Epithelial cell of prostate (primary cell): ENCODE measurements at regions not wholly inside any gene's neighbourhood (a gene's known extent, or its start where the extent isn't known, plus 50 kb on each side); places are given as distances from the start of the nearest gene placed in this dataset.
"Not testable (repeated sequence)": the region's sequence is repeated elsewhere in the genome, so short reads cannot be mapped to it uniquely, and the experiment has no call there.

Experiments
- DNase-seq: peaks from one replicate; pipeline ENCODE4 v3.0.0-alpha.2; 2011; ENCODE audit warnings: low read depth, low spot score
- H3K27ac ChIP-seq: fragments of 450-650 bp; 2 replicates; pipeline ENCODE4 v1.5.1; 2017; ENCODE audit warnings: mild to moderate bottlenecking

DNA sequence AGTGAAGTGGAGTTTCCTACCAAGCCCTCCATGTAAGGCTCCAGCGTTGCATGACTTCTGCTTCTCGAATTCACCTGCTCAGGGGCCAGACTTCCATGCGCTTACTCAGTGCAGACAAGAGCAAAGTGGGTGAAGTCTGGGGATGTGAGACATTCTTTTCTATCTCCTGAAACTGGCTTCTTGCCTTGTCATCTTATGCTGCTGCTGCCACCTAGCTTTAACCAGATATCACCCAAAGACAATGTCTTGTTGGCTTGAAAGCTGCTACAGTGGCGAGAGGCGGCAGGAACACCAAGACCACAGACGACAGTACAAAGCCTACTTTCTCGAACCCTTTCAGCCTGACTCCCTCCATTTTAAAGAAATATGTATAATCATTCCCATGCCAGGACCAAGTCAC lies 103.6 kb upstream of the ADGRG2 start:
- no peak for DNase-seq

GRCh38 chrX:19229896-19230295 lies 107.6 kb upstream of the ADGRG2 start:
- not testable (repeated sequence) for H3K27ac ChIP-seq, DNase-seq

More for the DNA sequence above, 103.6 kb upstream of the ADGRG2 start:
- no peak overlapping the region for H3K27ac ChIP-seq

DNA sequence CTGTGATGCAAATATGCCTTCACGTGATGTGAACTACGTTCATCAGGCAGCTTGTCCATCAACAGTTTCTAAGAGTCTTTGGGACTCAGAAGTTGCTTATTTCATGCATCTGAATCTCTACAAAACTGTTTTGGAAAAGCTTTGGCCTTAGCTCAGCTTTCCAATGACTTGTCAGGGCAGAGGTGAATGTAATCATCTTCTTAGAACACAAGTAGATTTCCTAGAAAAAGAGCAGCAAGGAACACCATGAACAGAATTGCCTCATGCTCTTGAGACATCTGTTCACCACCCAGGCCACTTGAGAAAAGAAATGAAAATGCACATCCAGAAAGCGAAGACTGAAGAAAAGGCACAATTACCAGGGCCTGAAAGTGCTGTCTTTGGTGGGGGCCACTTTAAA lies 105.8 kb upstream of the PDHA1 start:
- no peak for DNase-seq
- no peak overlapping the region for H3K27ac ChIP-seq

GRCh38 chrX:19243431-19243830 lies 100.3 kb upstream of the PDHA1 start:
- DNase-seq = no peak
- H3K27ac ChIP-seq = no peak overlapping the region

- not testable (repeated sequence) for H3K27ac ChIP-seq, DNase-seq
Observed at GRCh38 chrX:19244921-19245320, 98.8 kb upstream of the PDHA1 start.

- DNase-seq = no peak
- no peak overlapping the region for H3K27ac ChIP-seq
Observed at GRCh38 chrX:19245711-19246269, 97.9 kb upstream of the PDHA1 start.

GRCh38 chrX:19256986-19257385 lies 86.7 kb upstream of the PDHA1 start:
- no peak overlapping the region for H3K27ac ChIP-seq
- no peak for DNase-seq

DNA sequence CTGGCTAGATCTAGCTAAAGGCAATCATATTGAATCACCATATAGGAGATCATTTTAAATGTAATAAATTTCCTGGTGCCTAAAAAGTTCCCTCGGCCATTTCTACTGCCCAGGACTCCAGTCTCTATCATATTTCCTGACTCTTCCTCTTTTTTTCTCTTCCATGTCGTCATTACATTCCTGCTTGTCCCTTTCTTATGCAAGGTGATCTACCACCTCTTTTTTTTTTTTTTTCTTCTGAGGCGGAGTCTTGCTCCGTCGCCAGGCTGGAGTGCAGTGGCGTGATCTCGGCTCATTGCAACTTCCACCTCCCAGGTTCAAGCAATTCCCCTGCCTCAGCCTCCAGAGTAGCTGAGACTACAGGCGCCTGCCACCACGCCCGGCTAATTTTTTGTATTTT lies 82.7 kb upstream of the PDHA1 start:
- not testable (repeated sequence) for H3K27ac ChIP-seq, DNase-seq

DNA sequence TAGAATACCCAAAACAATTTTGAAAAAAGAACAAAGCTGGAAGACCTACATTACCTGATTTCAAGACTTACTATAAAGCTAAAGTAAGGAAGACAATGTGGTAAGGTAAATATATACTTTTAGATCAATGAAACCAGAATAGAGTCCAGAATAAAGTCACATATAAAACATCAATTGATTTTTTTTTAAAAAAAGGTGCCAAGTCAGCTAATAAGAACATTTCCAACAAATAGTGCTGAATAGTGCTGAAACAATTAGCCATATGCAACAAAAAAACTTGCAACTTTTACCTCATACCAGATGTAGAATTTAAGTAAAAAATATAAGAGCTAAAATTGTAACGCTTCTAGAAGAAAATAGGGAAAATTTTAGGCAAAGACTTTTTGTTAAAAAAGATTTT lies 73.0 kb upstream of the PDHA1 start:
- DNase-seq = no peak
- no peak overlapping the region for H3K27ac ChIP-seq

DNA sequence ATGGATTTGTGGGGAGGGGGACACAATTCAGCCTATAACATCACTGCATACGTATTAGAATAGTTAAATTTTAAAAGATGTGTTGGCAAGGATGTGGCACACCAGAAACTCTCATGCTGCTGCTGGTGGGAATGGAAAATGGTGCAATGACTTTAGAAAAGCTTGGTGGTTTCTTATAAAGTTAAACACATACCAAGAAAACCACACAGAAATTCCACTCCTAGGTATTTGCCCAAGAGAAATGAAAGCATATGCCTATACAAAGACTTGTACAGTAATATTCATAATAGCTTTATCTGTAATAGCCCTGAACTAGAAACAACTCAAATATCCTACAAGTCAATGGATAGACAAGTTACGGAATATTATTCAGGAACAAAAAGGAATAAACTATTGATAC lies 71.3 kb upstream of the PDHA1 start:
- H3K27ac ChIP-seq = no peak overlapping the region
- DNase-seq = no peak

DNA sequence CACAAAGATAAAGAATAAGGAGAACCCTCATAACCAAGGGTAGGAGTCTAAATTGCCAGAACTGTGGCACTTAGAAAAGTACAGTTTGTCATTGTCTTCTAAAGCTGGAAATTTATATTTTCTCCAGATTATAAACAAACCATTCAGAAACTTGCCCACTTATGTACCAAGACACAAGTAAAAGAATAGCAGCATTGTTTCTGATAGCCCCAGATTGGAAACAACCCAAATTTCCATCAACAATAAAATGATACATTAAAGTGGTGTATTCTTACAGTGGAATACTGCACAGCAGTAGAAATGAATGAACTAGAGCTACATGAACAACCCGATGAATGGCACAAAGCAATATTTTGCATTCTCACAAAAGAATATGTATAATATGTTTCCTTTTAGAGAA lies 63.1 kb upstream of the PDHA1 start:
- H3K27ac ChIP-seq = no peak overlapping the region

DNA sequence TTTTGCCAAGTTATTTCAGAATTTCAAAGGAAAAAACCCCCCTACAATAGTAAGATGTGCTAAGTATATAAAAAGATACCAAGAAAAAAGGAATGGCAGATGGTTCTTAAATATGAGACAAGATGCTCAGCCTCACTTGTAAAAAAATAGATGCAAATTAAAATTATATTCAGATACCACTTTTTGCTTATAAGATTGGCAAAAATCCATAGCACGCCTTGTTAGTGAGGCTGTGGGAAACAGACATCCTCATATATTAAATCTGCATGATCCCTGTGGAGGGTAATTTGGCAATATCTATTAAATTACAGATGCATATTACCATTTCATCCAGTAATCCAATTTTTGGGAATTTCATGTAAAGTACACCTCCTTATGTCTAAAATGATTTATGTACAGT lies 62.5 kb upstream of the PDHA1 start:
- H3K27ac ChIP-seq = no peak overlapping the region
- DNase-seq = no peak

More for the DNA sequence above, 63.1 kb upstream of the PDHA1 start:
- DNase-seq = no peak

GRCh38 chrX:19283597-19284339 lies 60.0 kb upstream of the PDHA1 start:
- DNase-seq = no peak
- no peak overlapping the region for H3K27ac ChIP-seq

- H3K27ac ChIP-seq = no peak overlapping the region
- DNase-seq = no peak
Observed at GRCh38 chrX:19285857-19286256, 57.9 kb upstream of the PDHA1 start.

- DNase-seq = no peak
- H3K27ac ChIP-seq = no peak overlapping the region
Observed at GRCh38 chrX:19291086-19291485, 52.6 kb upstream of the PDHA1 start.

GRCh38 chrX:19293606-19294325 lies 50.0 kb upstream of the PDHA1 start:
- no peak overlapping the region for H3K27ac ChIP-seq
- no peak for DNase-seq
